Testis (tissue), 2 donors: ENCODE measurements at regions not wholly inside any gene's neighbourhood (a gene's known extent, or its start where the extent isn't known, plus 50 kb on each side); places are given as distances from the start of the nearest gene placed in this dataset.

Experiments
- DNase-seq: peaks from one replicate; pipeline ENCODE4 v3.0.0-alpha.2; 2019
- H3K27ac ChIP-seq, 2 donors: fragments of 200-600 bp; sonication (generic); one replicate each; pipeline ENCODE4 v1.5.1; 2019
- H3K27me3 ChIP-seq: fragments of 200-600 bp; sonication (generic); one replicate; pipeline ENCODE4 v1.5.1; 2019
- H3K36me3 ChIP-seq: fragments of 200-600 bp; sonication (generic); one replicate; pipeline ENCODE4 v1.5.1; 2017; ENCODE audit warnings: low read depth; ENCODE audit errors: missing control alignments
- H3K4me1 ChIP-seq: fragments of 200-600 bp; sonication (generic); one replicate; pipeline ENCODE4 v1.5.1; 2019
- H3K4me3 ChIP-seq, 2 donors: fragments of 200-600 bp; sonication (generic); one replicate each; pipeline ENCODE4 v1.5.1; 2017 to 2019
- H3K9me3 ChIP-seq: fragments of 200-600 bp; sonication (generic); one replicate; pipeline ENCODE4 v1.5.1; 2017
- CTCF ChIP-seq, 3 experiments: fragments of 450-650 bp in 2 of 3; fragments of 200-600 bp in 1 of 3; sonication (generic) in 1 of 3; IDR thresholded peaks; one replicate each; pipeline ENCODE4 v1.5.1; 2016 to 2019; ENCODE audit warnings: antibody characterized with exemption in 3 of 3, mild to moderate bottlenecking in 2 of 3, moderate library complexity in 1 of 3
- POLR2A ChIP-seq: fragments of 450-650 bp; IDR thresholded peaks from one replicate; pipeline ENCODE4 v1.6.1; 2017; ENCODE audit warnings: antibody characterized with exemption, mild to moderate bottlenecking, moderate library complexity
- WGBS, 2 donors: methylation state at CpG; one replicate each; pipeline ENCODE4 v1.1.5; 2018; 5-methylcytosine and 5-hydroxymethylcytosine counted together
- intact Hi-C: fragments of 100-400 bp; cut with DNase I; formaldehyde crosslinking; loops from one replicate; pipeline ENCODE4 v1.15.1; 2023; ENCODE audit warnings: low total_unique reads

- Histone ChIP-seq H3K9me3 (no peaks in the 10 kb centered on the region), H3K27ac (no peak overlapping the region), H3K36me3 (no peaks in the 10 kb centered on the region), H3K4me3 (no peak overlapping the region), H3K4me1 (no peaks in the 10 kb centered on the region), H3K27me3 (no peaks in the 10 kb centered on the region)
- TF ChIP-seq CTCF (IDR thresholded peaks at IDR 0.05) (no peak), POLR2A (no peak)
- DNase-seq, result no peak
- WGBS, 2 donors, result 57 to 65% methylated on average over 7 of the region's 7 CpGs
- intact Hi-C loops, result no loop called here
These were observed 94.7 kb upstream of the L3MBTL4 start for GRCh38 chr18:6509417-6509816.

DNA sequence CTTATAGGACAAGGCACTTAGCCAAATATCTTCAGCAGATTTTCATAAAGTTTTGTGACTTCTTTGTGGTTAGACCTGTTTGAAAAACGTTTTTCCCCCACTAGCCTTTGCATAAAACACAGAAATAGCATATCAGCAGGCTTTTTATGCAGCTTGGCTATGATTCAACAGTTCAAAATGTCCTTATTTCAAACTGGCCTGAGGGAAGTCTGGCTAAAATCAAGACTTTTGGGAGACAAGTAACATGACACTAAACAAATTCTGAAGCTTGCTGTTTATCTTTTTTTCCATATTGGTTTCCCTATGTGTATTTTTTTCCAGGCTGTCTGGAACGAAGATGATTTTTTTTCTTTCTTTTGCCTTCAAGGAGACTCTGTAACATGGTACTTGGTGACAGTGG, 95.1 kb upstream of the L3MBTL4 start:
- Histone ChIP-seq H3K4me1 (no peaks in the 10 kb centered on the region), H3K36me3 (no peaks in the 10 kb centered on the region), H3K4me3 (no peak overlapping the region), H3K27me3 (no peaks in the 10 kb centered on the region), H3K27ac (no peak overlapping the region), H3K9me3 (no peaks in the 10 kb centered on the region)
- TF ChIP-seq CTCF (IDR thresholded peaks at IDR 0.05), result no peak
- no peak for TF ChIP-seq POLR2A
- no peak for DNase-seq
- WGBS, 2 donors, result 31 to 33% methylated on average over 2 of the region's 2 CpGs
- intact Hi-C loops, result loop anchor here (10.0 kb wide), 1 partner anchor 615 kb away; the partner anchor contains the start of gene TMEM200C

GRCh38 chr18:6520901-6521300, 106.2 kb upstream of the L3MBTL4 start:
- H3K4me3 ChIP-seq, result no peak overlapping the region
- no peak overlapping the region for H3K27ac ChIP-seq
- TF ChIP-seq CTCF (IDR thresholded peaks at IDR 0.05) (no peak), POLR2A (no peak)
- H3K9me3 ChIP-seq, result no peaks in the 10 kb centered on the region
- no peaks in the 10 kb centered on the region for H3K36me3 ChIP-seq
- no peaks in the 10 kb centered on the region for H3K4me1 ChIP-seq
- intact Hi-C loops, result no loop called here
- no peaks in the 10 kb centered on the region for H3K27me3 ChIP-seq
- peak; percentile 55 for DNase-seq

DNA sequence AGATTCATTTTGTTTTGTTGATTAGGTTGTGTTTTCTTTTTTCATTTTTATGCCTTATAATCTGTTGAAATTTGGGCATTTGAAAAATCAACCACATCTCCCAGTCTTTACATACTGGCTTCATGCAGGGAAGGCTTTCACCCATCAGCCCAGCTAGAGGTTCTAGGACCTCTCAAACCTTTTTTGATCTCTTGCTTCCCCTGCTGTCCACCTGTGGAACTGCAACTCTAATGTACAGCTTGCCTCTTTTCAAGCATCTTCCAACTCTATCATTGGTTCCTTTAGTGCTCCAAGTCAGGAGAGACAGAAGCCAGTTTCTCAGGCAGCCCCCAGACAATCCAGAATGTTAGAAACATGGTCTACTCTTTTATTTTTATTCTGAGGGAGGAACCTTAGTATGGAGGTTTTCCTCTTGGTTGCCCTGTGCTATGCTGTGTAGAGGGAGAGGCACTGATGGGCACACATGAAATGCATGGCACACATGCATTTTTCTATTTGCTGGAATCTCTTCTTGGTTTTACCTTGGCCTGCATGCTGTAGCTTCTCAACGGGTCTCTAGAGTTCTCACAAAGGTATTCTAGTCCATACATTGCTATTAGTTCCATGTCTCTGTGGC, 107.2 kb upstream of the L3MBTL4 start:
- Histone ChIP-seq H3K4me1 (no peaks in the 10 kb centered on the region), H3K4me3 (no peak overlapping the region), H3K36me3 (no peaks in the 10 kb centered on the region), H3K27ac (no peak overlapping the region), H3K27me3 (no peaks in the 10 kb centered on the region), H3K9me3 (no peaks in the 10 kb centered on the region)
- TF ChIP-seq POLR2A, result no peak
- TF ChIP-seq CTCF (IDR thresholded peaks at IDR 0.05), result peak; percentile 53 to 70 (median 69)
- 50 to 61% methylated on average over 1 of the region's 1 CpG for WGBS, 2 donors
- intact Hi-C loops, result no loop called here
- peak; percentile 70 for DNase-seq

- intact Hi-C loops, result no loop called here
These were observed 110.9 kb upstream of the L3MBTL4 start for GRCh38 chr18:6525604-6526003.

More at GRCh38 chr18:6525604-6526003, 110.9 kb upstream of the L3MBTL4 start:
- Histone ChIP-seq H3K27me3 (no peaks in the 10 kb centered on the region), H3K4me3 (no peak overlapping the region), H3K9me3 (no peaks in the 10 kb centered on the region), H3K27ac (no peak overlapping the region), H3K4me1 (no peaks in the 10 kb centered on the region), H3K36me3 (no peaks in the 10 kb centered on the region)
- 73 to 75% methylated on average over 2 of the region's 2 CpGs for WGBS, 2 donors
- DNase-seq, result no peak
- TF ChIP-seq CTCF (IDR thresholded peaks at IDR 0.05), result no peak
- TF ChIP-seq POLR2A, result no peak
